Omental fat pad (tissue), 3 donors: ENCODE measurements at regions not wholly inside any gene's neighbourhood (a gene's known extent, or its start where the extent isn't known, plus 50 kb on each side); places are given as distances from the start of the nearest gene placed in this dataset.
"Not testable (repeated sequence)": the region's sequence is repeated elsewhere in the genome, so short reads cannot be mapped to it uniquely, and the experiment has no call there.

Experiments used
- ATAC-seq: fragments of 150-250 bp; one replicate; pipeline ENCODE4 v1.9.1; 2016; ENCODE audit warnings: mild to moderate bottlenecking, moderate library complexity; ENCODE audit not compliant: low FRiP score
- DNase-seq: peaks from one replicate; pipeline ENCODE4 v3.0.0-alpha.2; 2019; ENCODE audit warnings: low spot score
- TF ChIP-seq, protein P1 (sequence below), 3 donors: fragments of 450-650 bp; IDR thresholded peaks; one replicate each; pipeline ENCODE4 v1.5.1; 2016 to 2017; ENCODE audit warnings: antibody characterized with exemption in 3 of 3, mild to moderate bottlenecking in 3 of 3, moderate library complexity in 2 of 3

GRCh38 chr1:18571275-18571674, 59.4 kb upstream of the PAX7 start:
- DNase-seq = no peak
- TF ChIP-seq, protein P1, sequence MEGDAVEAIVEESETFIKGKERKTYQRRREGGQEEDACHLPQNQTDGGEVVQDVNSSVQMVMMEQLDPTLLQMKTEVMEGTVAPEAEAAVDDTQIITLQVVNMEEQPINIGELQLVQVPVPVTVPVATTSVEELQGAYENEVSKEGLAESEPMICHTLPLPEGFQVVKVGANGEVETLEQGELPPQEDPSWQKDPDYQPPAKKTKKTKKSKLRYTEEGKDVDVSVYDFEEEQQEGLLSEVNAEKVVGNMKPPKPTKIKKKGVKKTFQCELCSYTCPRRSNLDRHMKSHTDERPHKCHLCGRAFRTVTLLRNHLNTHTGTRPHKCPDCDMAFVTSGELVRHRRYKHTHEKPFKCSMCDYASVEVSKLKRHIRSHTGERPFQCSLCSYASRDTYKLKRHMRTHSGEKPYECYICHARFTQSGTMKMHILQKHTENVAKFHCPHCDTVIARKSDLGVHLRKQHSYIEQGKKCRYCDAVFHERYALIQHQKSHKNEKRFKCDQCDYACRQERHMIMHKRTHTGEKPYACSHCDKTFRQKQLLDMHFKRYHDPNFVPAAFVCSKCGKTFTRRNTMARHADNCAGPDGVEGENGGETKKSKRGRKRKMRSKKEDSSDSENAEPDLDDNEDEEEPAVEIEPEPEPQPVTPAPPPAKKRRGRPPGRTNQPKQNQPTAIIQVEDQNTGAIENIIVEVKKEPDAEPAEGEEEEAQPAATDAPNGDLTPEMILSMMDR (IDR thresholded peaks at IDR 0.05) = no peak
- ATAC-seq = no peak

GRCh38 chr1:18572022-18572880, 58.4 kb upstream of the PAX7 start:
- TF ChIP-seq, protein P1 (IDR thresholded peaks at IDR 0.05) = no peak
- DNase-seq = no peak
- ATAC-seq = no peak

GRCh38 chr1:18573170-18573569, 57.5 kb upstream of the PAX7 start:
- ATAC-seq = no peak
- TF ChIP-seq, protein P1 (IDR thresholded peaks at IDR 0.05) = no peak
- DNase-seq = no peak

- no peak for ATAC-seq
- TF ChIP-seq, protein P1 (IDR thresholded peaks at IDR 0.05) = no peak
- DNase-seq = no peak
Measured at GRCh38 chr1:18574754-18575153, 55.9 kb upstream of the PAX7 start.

- ATAC-seq = no peak
Measured at GRCh38 chr1:18575620-18576019, 55.0 kb upstream of the PAX7 start.

GRCh38 chr1:18578271-18578670, 52.4 kb upstream of the PAX7 start:
- TF ChIP-seq, protein P1 (IDR thresholded peaks at IDR 0.05) = no peak
- DNase-seq (no peak), ATAC-seq (no peak)

More at GRCh38 chr1:18575620-18576019, 55.0 kb upstream of the PAX7 start:
- DNase-seq = peak; percentile 41
- TF ChIP-seq, protein P1 (IDR thresholded peaks at IDR 0.05) = no peak

- DNase-seq = not testable (repeated sequence)
Measured at GRCh38 chr1:18579267-18579666, 51.4 kb upstream of the PAX7 start.

More at GRCh38 chr1:18579267-18579666, 51.4 kb upstream of the PAX7 start:
- not testable (repeated sequence) for ATAC-seq
